Fibroblast of lung (primary cell): ENCODE measurements at regions not wholly inside any gene's neighbourhood (a gene's known extent, or its start where the extent isn't known, plus 50 kb on each side); places are given as distances from the start of the nearest gene placed in this dataset.

Experiments
- DNase-seq, 2 donors: peaks; one replicate each; pipeline versions ENCODE4 v3.0.0 to v3.0.0-alpha.2; 2010; ENCODE audit warnings: low read depth in 2 of 2
- H2AFZ ChIP-seq: 2 replicates; pipeline ENCODE4 v1.5.1; 2012; ENCODE audit warnings: low read length, control low read depth, inconsistent platforms
- H3K27ac ChIP-seq: 2 replicates; pipeline ENCODE4 v1.5.1; 2011; ENCODE audit warnings: low read length, control low read depth; ENCODE audit not compliant: insufficient read depth
- H3K27me3 ChIP-seq: 2 replicates; pipeline ENCODE4 v1.5.1; 2011; ENCODE audit warnings: mild to moderate bottlenecking, low read length; ENCODE audit not compliant: control insufficient read depth, insufficient read depth
- H3K36me3 ChIP-seq: 2 replicates; pipeline ENCODE4 v1.5.1; 2011; ENCODE audit warnings: low read length; ENCODE audit not compliant: control insufficient read depth, insufficient read depth
- H3K4me1 ChIP-seq: 2 replicates; pipeline ENCODE4 v1.5.1; 2011; ENCODE audit warnings: low read length; ENCODE audit not compliant: control insufficient read depth, insufficient read depth; ENCODE audit errors: extremely low read depth
- H3K4me2 ChIP-seq: 2 replicates; pipeline ENCODE4 v1.5.1; 2011; ENCODE audit warnings: low read length, control low read depth; ENCODE audit not compliant: insufficient read depth; ENCODE audit errors: extremely low read depth
- H3K4me3 ChIP-seq, 4 experiments: fragments of 200-600 bp in 1 of 4; sonication (generic) in 1 of 4; replicated peaks in 1 of 4; 2 replicates each; pipeline ENCODE4 v1.5.1; 2011 to 2016; ENCODE audit warnings: low read length in 4 of 4, low read depth in 3 of 4, mild to moderate bottlenecking in 3 of 4, control low read depth in 2 of 4, inconsistent platforms in 1 of 4, mixed read lengths in 1 of 4; ENCODE audit not compliant: insufficient read depth in 1 of 4; ENCODE audit errors: control extremely low read depth in 1 of 4
- H3K79me2 ChIP-seq: 2 replicates; pipeline ENCODE4 v1.5.1; 2012; ENCODE audit warnings: mild to moderate bottlenecking, low read length, inconsistent platforms; ENCODE audit not compliant: control insufficient read depth, insufficient read depth
- H3K9ac ChIP-seq: 2 replicates; pipeline ENCODE4 v1.5.1; 2011; ENCODE audit warnings: mild to moderate bottlenecking, low read length, control low read depth; ENCODE audit not compliant: insufficient read depth
- H3K9me3 ChIP-seq: 2 replicates; pipeline ENCODE4 v1.5.1; 2012; ENCODE audit warnings: low read depth, low read length; ENCODE audit not compliant: control insufficient read depth, insufficient read depth
- H4K20me1 ChIP-seq: 2 replicates; pipeline ENCODE4 v1.5.1; 2011; ENCODE audit warnings: low read length; ENCODE audit not compliant: control insufficient read depth, insufficient read depth; ENCODE audit errors: extremely low read depth
- EZH2 ChIP-seq: IDR thresholded peaks from 2 replicates; pipeline ENCODE4 v1.5.1; 2012; ENCODE audit warnings: low read length, control low read depth, mild to moderate bottlenecking; ENCODE audit errors: missing control alignments
- TF ChIP-seq, protein P1 (sequence below), 2 donors: IDR thresholded peaks in 1 of 2; conservative IDR thresholded peaks in 1 of 2; 1 replicate in 1 of 2; 2 replicates in 1 of 2; pipeline ENCODE4 v1.5.1; 2011 to 2012; ENCODE audit warnings: low read length in 2 of 2, control low read depth in 1 of 2, inconsistent platforms in 1 of 2, low read depth in 1 of 2, mild to moderate bottlenecking in 1 of 2

DNA sequence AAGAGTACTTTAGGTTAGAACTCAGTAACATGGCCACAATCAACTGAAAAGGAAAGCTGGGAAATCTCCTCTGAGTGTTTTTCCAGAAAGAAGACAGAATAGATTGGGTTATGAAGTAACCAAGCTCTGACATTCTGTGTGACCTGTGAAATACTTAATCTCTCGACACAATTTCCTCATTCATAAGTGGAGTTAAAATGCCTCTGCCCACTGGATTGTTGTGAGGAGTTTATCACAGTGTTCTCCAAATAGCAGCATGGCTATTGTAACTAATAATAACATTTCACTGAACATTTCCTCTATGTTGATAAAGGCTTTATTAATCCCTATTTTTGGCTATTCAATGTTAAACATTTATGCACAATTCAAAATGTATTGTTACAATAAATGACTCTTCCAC is 311.0 kb downstream of the GABRB2 start:
- no peak overlapping the region for H3K27ac ChIP-seq
- H2AFZ ChIP-seq, result no peak overlapping the region
- H3K4me3 ChIP-seq, result no peak overlapping the region
- no peaks in the 10 kb centered on the region for H3K27me3 ChIP-seq
- DNase-seq, result no peak
- H3K4me2 ChIP-seq, result no peak overlapping the region
- no peak overlapping the region for H3K9ac ChIP-seq
- TF ChIP-seq, protein P1, sequence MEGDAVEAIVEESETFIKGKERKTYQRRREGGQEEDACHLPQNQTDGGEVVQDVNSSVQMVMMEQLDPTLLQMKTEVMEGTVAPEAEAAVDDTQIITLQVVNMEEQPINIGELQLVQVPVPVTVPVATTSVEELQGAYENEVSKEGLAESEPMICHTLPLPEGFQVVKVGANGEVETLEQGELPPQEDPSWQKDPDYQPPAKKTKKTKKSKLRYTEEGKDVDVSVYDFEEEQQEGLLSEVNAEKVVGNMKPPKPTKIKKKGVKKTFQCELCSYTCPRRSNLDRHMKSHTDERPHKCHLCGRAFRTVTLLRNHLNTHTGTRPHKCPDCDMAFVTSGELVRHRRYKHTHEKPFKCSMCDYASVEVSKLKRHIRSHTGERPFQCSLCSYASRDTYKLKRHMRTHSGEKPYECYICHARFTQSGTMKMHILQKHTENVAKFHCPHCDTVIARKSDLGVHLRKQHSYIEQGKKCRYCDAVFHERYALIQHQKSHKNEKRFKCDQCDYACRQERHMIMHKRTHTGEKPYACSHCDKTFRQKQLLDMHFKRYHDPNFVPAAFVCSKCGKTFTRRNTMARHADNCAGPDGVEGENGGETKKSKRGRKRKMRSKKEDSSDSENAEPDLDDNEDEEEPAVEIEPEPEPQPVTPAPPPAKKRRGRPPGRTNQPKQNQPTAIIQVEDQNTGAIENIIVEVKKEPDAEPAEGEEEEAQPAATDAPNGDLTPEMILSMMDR (conservative IDR thresholded peaks at IDR 0.05 in 1 of 2, IDR thresholded peaks at IDR 0.05 in 1 of 2; ENCODE audit: low read depth in 1 of 2, low read length in 2 of 2), result no peak
- no peak for TF ChIP-seq EZH2
- H3K4me1 ChIP-seq, result no peaks in the 10 kb centered on the region
- H3K9me3 ChIP-seq, result no peaks in the 10 kb centered on the region
- H3K79me2 ChIP-seq, result no peaks in the 10 kb centered on the region
- no peaks in the 10 kb centered on the region for H4K20me1 ChIP-seq
- no peaks in the 10 kb centered on the region for H3K36me3 ChIP-seq

DNA sequence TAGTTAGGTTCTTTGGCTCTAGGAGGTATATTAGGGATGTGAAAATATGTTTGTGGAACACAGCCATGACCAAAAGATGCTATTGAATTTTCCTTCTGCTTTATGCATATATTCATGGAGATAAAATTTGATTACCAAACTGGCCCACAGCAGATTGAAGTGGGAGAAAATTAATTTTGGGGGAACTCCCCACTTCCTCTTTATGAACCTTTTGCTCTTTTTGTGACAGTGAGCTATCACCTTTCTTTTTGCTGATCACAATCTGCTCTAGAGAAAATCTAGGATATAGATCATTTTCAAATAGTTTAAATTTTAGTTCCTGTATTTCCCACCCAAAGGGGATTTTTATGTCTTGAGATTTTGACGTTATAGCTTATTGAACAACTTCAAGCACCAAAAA is 313.0 kb downstream of the GABRB2 start:
- H3K9me3 ChIP-seq, result no peaks in the 10 kb centered on the region
- no peak overlapping the region for H3K4me2 ChIP-seq
- DNase-seq, result no peak
- no peak overlapping the region for H2AFZ ChIP-seq
- H3K36me3 ChIP-seq, result no peaks in the 10 kb centered on the region
- H3K79me2 ChIP-seq, result no peaks in the 10 kb centered on the region
- H3K27me3 ChIP-seq, result no peaks in the 10 kb centered on the region
- H3K4me1 ChIP-seq, result no peaks in the 10 kb centered on the region
- no peaks in the 10 kb centered on the region for H4K20me1 ChIP-seq
- no peak overlapping the region for H3K4me3 ChIP-seq
- no peak overlapping the region for H3K27ac ChIP-seq
- no peak overlapping the region for H3K9ac ChIP-seq
- TF ChIP-seq, protein P1 (conservative IDR thresholded peaks at IDR 0.05 in 1 of 2, IDR thresholded peaks at IDR 0.05 in 1 of 2; ENCODE audit: low read depth in 1 of 2, low read length in 2 of 2), result no peak
- TF ChIP-seq EZH2, result no peak

DNA sequence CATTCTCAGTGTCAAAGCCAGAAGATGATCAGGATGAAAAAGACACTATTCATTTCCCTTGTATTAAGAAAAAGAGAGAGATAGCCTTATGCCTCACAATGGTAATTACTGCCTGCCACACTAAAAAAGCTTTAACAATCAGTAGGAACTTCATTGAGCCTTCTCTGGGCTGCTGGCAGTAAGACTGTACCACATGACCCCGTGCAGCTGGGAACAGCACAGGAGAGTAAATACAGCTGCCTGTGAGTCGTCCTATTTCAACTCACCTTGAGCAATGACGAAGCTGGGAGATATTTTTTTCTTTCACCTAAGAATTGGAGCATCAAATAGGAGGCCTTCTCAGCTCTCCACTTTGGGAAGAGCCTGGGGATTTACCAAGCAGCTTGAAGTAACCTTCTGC is 316.3 kb downstream of the GABRB2 start:
- H3K27ac ChIP-seq, result no peak overlapping the region
- H4K20me1 ChIP-seq, result no peaks in the 10 kb centered on the region
- H3K79me2 ChIP-seq, result no peaks in the 10 kb centered on the region
- no peaks in the 10 kb centered on the region for H3K9me3 ChIP-seq
- no peak overlapping the region for H3K4me3 ChIP-seq
- H3K9ac ChIP-seq, result no peak overlapping the region
- H3K4me2 ChIP-seq, result no peak overlapping the region
- no peaks in the 10 kb centered on the region for H3K4me1 ChIP-seq
- H3K36me3 ChIP-seq, result no peaks in the 10 kb centered on the region
- no peaks in the 10 kb centered on the region for H3K27me3 ChIP-seq
- TF ChIP-seq, protein P1 (conservative IDR thresholded peaks at IDR 0.05 in 1 of 2, IDR thresholded peaks at IDR 0.05 in 1 of 2; ENCODE audit: low read depth in 1 of 2, low read length in 2 of 2), result no peak
- TF ChIP-seq EZH2, result no peak
- no peak for DNase-seq
- no peak overlapping the region for H2AFZ ChIP-seq
